ENCODE measurements at regions not wholly inside any gene's neighbourhood (a gene's known extent, or its start where the extent isn't known, plus 50 kb on each side); places are given as distances from the start of the nearest gene placed in this dataset.

- DNase-seq, result peak; percentile 53
These were observed 245.1 kb downstream of the PTBP2 start for GRCh38 chr1:96966536-96967138.

GRCh38 chr1:96967311-96967710 lies 245.7 kb downstream of the PTBP2 start:
- DNase-seq, result no peak

GRCh38 chr1:96968541-96968940 lies 247.0 kb downstream of the PTBP2 start:
- DNase-seq, result no peak

- DNase-seq, result no peak
These were observed 247.4 kb downstream of the PTBP2 start for GRCh38 chr1:96968983-96969382.

- no peak for DNase-seq
These were observed 248.1 kb downstream of the PTBP2 start for GRCh38 chr1:96969656-96970163.

- DNase-seq, result no peak
These were observed 249.9 kb downstream of the PTBP2 start for GRCh38 chr1:96971439-96971838.

- DNase-seq, result no peak
These were observed 250.4 kb downstream of the PTBP2 start for GRCh38 chr1:96971849-96972602.

GRCh38 chr1:96973605-96974004 lies 252.0 kb downstream of the PTBP2 start:
- peak; percentile 29 for DNase-seq

GRCh38 chr1:96978444-96978843 lies 256.9 kb downstream of the PTBP2 start:
- DNase-seq, result no peak

- no peak for DNase-seq
These were observed 257.3 kb downstream of the PTBP2 start for GRCh38 chr1:96978901-96979300.

- no peak for DNase-seq
These were observed 258.0 kb downstream of the PTBP2 start for GRCh38 chr1:96979304-96980268.

- DNase-seq, result no peak
These were observed 258.9 kb downstream of the PTBP2 start for GRCh38 chr1:96980448-96980847.

- DNase-seq, result no peak
These were observed 259.6 kb downstream of the PTBP2 start for GRCh38 chr1:96981181-96981580.

GRCh38 chr1:96982118-96982517 lies 260.5 kb downstream of the PTBP2 start:
- no peak for DNase-seq

GRCh38 chr1:96983866-96984265 lies 262.3 kb downstream of the PTBP2 start:
- DNase-seq, result no peak

- no peak for DNase-seq
These were observed 265.7 kb downstream of the PTBP2 start for GRCh38 chr1:96987186-96987703.

GRCh38 chr1:96989302-96989701 lies 267.7 kb downstream of the PTBP2 start:
- no peak for DNase-seq

- DNase-seq, result no peak
These were observed 268.6 kb downstream of the PTBP2 start for GRCh38 chr1:96990136-96990535.

GRCh38 chr1:96991261-96991660 lies 269.7 kb downstream of the PTBP2 start:
- no peak for DNase-seq

GRCh38 chr1:96992871-96993270 lies 271.3 kb downstream of the PTBP2 start:
- no peak for DNase-seq

GRCh38 chr1:96995351-96995750 lies 273.8 kb downstream of the PTBP2 start:
- DNase-seq, result no peak

GRCh38 chr1:96996001-96996400 lies 274.4 kb downstream of the PTBP2 start:
- no peak for DNase-seq

GRCh38 chr1:96997717-96998116 lies 276.1 kb downstream of the PTBP2 start:
- no peak for DNase-seq
